NCI-H1105 (cell line): ENCODE measurements at regions not wholly inside any gene's neighbourhood (a gene's known extent, or its start where the extent isn't known, plus 50 kb on each side); places are given as distances from the start of the nearest gene placed in this dataset.
"Not testable (repeated sequence)": the region's sequence is repeated elsewhere in the genome, so short reads cannot be mapped to it uniquely, and the experiment has no call there.

Experiments used
- DNase-seq: peaks from one replicate; lab custom pipeline; 2025; lab: John Stamatoyannopoulos, UW

DNA sequence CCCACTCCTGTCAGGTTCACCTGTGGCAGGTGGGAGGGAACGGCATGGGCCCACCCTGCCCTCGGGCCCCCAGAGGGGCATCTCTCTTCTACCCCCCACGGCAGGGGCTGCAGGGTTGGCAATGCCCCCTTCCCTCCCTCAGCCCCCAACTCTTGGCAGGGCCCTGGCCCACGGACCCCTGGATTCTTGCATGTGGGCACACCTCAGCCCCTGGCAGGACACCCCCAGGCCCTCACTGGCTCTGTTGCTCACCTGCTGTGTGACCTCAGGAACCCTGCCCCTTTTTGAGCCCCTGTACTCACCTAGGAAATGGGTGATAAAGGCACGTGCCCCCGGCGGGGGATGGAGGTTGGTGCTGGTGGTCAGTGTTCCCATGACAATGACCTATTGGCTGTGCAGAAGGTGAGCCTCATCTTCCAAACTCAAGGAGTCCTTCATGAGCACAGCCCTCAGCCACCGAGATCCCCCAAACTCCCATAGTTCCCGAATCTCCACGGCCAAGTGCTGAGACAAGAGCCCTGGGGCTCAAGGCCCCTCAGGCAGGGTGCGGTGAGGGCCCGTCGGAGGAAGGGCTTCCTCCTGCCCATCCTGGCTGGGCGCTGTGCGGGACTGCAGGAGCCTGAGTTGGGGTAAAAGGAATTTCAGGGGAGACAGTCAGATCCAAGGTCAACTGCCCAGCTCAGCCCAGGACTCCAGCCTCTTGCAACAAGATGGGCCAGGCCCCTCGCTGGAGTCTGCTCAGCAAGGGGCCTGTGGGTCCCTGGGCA lies 198.2 kb downstream of the IGLL1 start:
- no peak for DNase-seq

DNA sequence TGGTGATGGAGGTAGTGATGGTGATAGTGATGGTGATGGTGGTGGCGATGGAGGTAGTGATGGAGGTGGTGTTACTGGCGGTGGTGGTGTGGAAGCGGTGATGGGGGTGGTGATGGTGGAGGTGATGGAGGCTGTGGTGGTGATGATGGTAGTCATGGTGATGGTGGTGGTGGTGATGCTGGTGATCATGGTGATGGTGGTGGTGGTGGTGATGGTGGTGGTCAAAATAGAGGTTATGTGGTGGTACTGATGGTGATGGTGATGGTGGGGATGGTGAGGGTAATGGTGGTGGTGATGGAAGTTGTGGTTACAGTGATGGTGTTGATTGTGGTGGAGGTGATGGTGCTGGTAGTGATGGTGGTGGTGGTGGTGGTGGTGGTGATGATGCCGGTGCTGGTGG lies 199.2 kb downstream of the IGLL1 start:
- DNase-seq, result no peak

- DNase-seq, result peak; percentile 1
Measured at GRCh38 chr22:23380230-23380573, 199.9 kb downstream of the IGLL1 start.

- DNase-seq, result not testable (repeated sequence)
Measured at GRCh38 chr22:23379540-23380229, 199.4 kb downstream of the BCR start.

DNA sequence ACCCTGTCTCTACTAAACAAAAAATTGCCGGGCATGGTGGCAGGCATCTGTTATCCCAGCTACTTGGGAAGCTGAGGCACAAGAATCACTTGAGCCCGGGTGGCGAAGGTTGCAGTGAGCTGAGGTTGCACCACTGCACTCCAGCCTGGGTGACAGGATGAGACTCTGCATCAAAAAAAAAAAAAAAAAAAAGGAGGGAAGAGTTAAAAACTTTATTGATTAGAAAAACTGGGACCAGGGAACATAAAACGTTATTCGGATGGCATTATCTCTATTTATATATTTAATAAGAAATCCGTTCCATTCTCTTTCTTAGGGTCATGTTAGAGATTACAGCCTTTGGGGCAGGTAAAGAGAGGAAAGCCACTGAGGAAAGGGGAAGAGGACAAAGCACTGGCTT lies 197.5 kb downstream of the BCR start:
- no peak for DNase-seq

GRCh38 chr22:23376256-23376655 lies 195.9 kb downstream of the BCR start:
- DNase-seq, result no peak

DNA sequence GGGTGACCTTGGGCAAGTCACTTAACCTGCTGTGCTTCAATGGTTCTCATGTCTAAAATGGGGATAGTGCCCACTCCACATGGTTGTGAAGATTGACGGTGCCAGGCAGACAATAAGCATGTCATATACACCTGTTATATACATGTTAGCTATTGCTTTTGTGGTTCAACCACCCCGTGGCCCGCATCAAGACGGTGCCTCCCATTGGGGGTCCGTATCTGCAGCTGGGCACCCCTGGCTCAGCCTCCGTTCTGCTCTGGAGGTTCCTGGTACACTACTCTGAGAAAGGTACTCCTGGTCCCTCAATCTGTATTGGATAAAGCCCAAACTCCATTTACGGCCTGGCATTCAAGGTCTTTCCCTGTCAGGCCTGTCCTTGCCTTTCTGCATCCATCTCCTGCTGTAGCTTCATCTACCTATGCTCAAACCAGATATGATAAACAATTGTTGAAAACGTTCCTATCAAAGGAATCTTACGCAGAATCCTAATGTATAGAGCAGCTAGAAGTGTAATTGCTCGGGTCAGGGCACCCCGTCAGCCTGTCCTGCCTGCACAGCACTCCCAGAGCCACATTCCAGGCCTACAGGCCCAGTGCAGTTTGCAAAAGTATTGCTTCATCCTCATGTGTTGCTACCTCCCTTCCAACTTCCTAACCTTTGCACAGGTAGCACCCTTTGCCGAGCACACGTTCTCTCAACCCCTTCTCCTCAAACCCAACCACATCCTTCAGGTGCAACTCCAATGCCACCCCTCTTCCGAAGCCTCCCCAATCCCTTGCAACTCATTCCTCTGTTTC lies 194.9 kb downstream of the BCR start:
- no peak for DNase-seq

- DNase-seq, result no peak
Measured at GRCh38 chr22:23373601-23374000, 193.3 kb downstream of the BCR start.

DNA sequence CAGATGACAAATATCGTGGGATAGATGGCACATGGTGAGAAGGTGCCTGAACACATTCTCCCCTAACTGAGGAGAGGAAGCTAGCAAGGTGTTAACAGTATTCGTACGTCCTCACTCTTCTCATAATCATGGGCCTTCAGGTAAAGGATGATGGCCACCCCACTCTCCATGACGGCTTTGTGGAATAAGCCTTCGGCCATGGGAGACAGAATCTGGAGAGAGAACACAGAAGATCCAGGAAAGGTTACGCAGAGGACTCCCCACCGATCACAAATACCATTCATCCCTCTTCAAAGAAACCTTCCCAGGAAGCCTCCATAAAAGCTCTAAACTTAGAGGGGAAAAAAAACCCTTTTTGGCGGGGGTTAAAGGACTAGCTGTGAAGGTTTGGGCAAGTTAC lies 189.9 kb downstream of the BCR start:
- DNase-seq, result no peak

DNA sequence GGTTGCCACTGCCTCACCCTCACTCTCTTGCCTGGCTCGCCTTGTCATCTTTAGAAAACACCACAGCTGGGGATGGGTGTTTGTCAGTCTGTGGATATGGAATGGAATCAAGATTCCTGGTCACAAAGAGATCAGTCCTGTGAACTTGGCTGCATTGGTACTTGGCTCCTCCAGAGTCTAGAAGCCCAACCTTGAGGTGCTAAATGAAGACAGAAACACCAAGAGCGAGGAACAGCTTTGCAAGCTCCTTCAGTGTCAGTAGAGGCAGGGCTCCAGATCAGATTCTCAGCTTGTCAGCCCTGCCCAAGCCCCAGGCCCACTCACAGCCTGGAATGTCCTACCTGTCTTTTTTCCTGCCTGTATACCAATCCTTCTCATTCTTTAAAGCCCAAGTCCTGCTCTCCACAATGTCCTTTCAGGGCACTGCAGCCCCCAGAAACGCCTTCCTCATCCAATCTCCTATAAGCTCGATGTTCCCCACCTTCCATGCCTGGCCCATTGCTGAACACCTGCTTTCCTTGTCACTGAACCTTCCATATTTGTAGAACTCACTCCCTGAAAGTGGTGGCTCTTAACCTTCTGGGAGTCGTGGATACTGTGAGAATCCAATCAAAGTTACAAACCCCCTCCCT lies 188.9 kb downstream of the BCR start:
- DNase-seq, result no peak
